SK-N-SH (cell line): ENCODE measurements at regions not wholly inside any gene's neighbourhood (a gene's known extent, or its start where the extent isn't known, plus 50 kb on each side); places are given as distances from the start of the nearest gene placed in this dataset.

Experiments
- CTCF ChIA-PET: fragments of 300-600, 350-600 bp; formaldehyde crosslinking; extraction: SDS; loops from one replicate; lab custom pipeline; 2021; lab: Yijun Ruan, JAX
- POLR2A ChIA-PET: fragments of 350-600 bp; sonication (Branson Sonifier 250); formaldehyde crosslinking; extraction: SDS; loops from one replicate; lab custom pipeline; 2020; ENCODE audit warnings: antibody characterized with exemption, inconsistent platforms; lab: Yijun Ruan, JAX
- DNase-seq: peaks from one replicate; pipeline ENCODE4 v3.0.0; 2012
- H2AFZ ChIP-seq: fragments of 200-600 bp; sonication (generic); 2 replicates; pipeline ENCODE4 v1.8.1; 2016; ENCODE audit warnings: antibody characterized with exemption, mild to moderate bottlenecking, low read depth
- H3F3A ChIP-seq: fragments of 200-600 bp; sonication (generic); replicated peaks from 2 replicates; pipeline ENCODE3; 2016; ENCODE audit warnings: antibody characterized with exemption, mild to moderate bottlenecking; ENCODE audit not compliant: insufficient read depth
- H3K27ac ChIP-seq, 2 experiments: fragments of 200-500 bp in 1 of 2; fragments of 200-600 bp in 1 of 2; sonication (Bioruptor generic) in 1 of 2; sonication (generic), shearing (Covaris generic) in 1 of 2; 2 replicates each; pipeline versions ENCODE4 v1.5.1 to v1.6.1; 2014 to 2016; ENCODE audit warnings: low read depth in 2 of 2, inconsistent platforms in 1 of 2, low read length in 1 of 2, mild to moderate bottlenecking in 1 of 2, mixed read lengths in 1 of 2
- H3K27me3 ChIP-seq: fragments of 200-600 bp; sonication (generic), shearing (Covaris generic); 2 replicates; pipeline ENCODE4 v1.6.1; 2016; ENCODE audit warnings: mixed run types; ENCODE audit not compliant: insufficient read depth
- H3K36me3 ChIP-seq, 2 experiments: fragments of 200-500 bp in 1 of 2; fragments of 200-600 bp in 1 of 2; sonication (Bioruptor generic) in 1 of 2; sonication (generic) in 1 of 2; replicated peaks in 1 of 2; 2 replicates each; pipeline versions ENCODE3 to v1.5.1; 2014 to 2016; ENCODE audit warnings: low read length in 1 of 2, mild to moderate bottlenecking in 1 of 2; ENCODE audit not compliant: insufficient read depth in 2 of 2, control insufficient read depth in 1 of 2
- H3K4me1 ChIP-seq, 2 experiments: fragments of 200-500 bp in 1 of 2; fragments of 200-600 bp in 1 of 2; sonication (Bioruptor generic) in 1 of 2; sonication (generic), shearing (Covaris generic) in 1 of 2; 2 replicates each; pipeline versions ENCODE4 v1.5.1 to v1.6.1; 2014 to 2016; ENCODE audit warnings: low read depth in 1 of 2, low read length in 1 of 2, mixed run types in 1 of 2; ENCODE audit not compliant: insufficient read depth in 2 of 2, control insufficient read depth in 1 of 2
- H3K4me2 ChIP-seq: fragments of 200-600 bp; sonication (generic), shearing (Covaris generic); 2 replicates; pipeline ENCODE4 v1.6.1; 2017; ENCODE audit warnings: mixed run types
- H3K4me3 ChIP-seq, 2 experiments: fragments of 200-500 bp in 1 of 2; fragments of 200-600 bp in 1 of 2; sonication (Bioruptor generic) in 1 of 2; sonication (generic), shearing (Covaris generic) in 1 of 2; 2 replicates each; pipeline versions ENCODE4 v1.5.1 to v1.8.1; 2014 to 2016; ENCODE audit warnings: low read depth in 2 of 2, inconsistent platforms in 1 of 2, low read length in 1 of 2, mild to moderate bottlenecking in 1 of 2, mixed read lengths in 1 of 2, moderate library complexity in 1 of 2
- H3K79me2 ChIP-seq: fragments of 200-600 bp; sonication (generic); 2 replicates; pipeline ENCODE4 v1.8.1; 2017; ENCODE audit warnings: mild to moderate bottlenecking; ENCODE audit not compliant: insufficient read depth
- H3K9ac ChIP-seq: fragments of 200-600 bp; sonication (generic); 2 replicates; pipeline ENCODE4 v1.6.1; 2017; ENCODE audit warnings: mixed run types
- H3K9me2 ChIP-seq: fragments of 200-600 bp; sonication (generic); 2 replicates; pipeline ENCODE4 v1.6.1; 2017; ENCODE audit warnings: mixed run types
- H3K9me3 ChIP-seq: fragments of 200-600 bp; sonication (generic); 2 replicates; pipeline ENCODE4 v1.6.1; 2017; ENCODE audit warnings: mixed run types, mild to moderate bottlenecking, moderate library complexity
- H4K20me1 ChIP-seq: fragments of 200-600 bp; sonication (generic); 2 replicates; pipeline ENCODE4 v1.6.1; 2017; ENCODE audit warnings: mild to moderate bottlenecking, mixed run types; ENCODE audit not compliant: insufficient read depth
- CHD2 ChIP-seq: fragments of 150-350 bp; IDR thresholded peaks from 2 replicates; pipeline ENCODE4 v1.6.1; 2018; ENCODE audit warnings: low read length; ENCODE audit not compliant: partially characterized antibody
- EP300 ChIP-seq, 2 experiments: IDR thresholded peaks; 2 replicates each; pipeline versions ENCODE4 v1.4.0 to v1.6.1; 2012; ENCODE audit warnings: borderline replicate concordance in 1 of 2, low read depth in 1 of 2, low read length in 1 of 2
- EZH2phosphoT487 ChIP-seq: fragments of 200-600 bp; sonication (generic); IDR thresholded peaks from 2 replicates; pipeline ENCODE4 v1.6.1; 2017; ENCODE audit warnings: low read depth, mixed run types, mild to moderate bottlenecking, antibody characterized with exemption, moderate library complexity, borderline replicate concordance
- FOXJ3 ChIP-seq: sonication (generic); formaldehyde crosslinking; IDR thresholded peaks from 2 replicates; pipeline ENCODE4 v1.5.1; 2020; ENCODE audit warnings: mild to moderate bottlenecking, missing genetic modification reagents
- GABPA ChIP-seq: IDR thresholded peaks from 2 replicates; pipeline ENCODE4 v1.4.0; 2012; ENCODE audit warnings: low read depth, mild to moderate bottlenecking
- IRF3 ChIP-seq: fragments of 150-350 bp; IDR thresholded peaks from 2 replicates; pipeline ENCODE4 v1.6.1; 2016; ENCODE audit warnings: mild to moderate bottlenecking, low read depth, low read length
- JUND ChIP-seq: IDR thresholded peaks from 2 replicates; pipeline ENCODE4 v1.4.0; 2012
- MXI1 ChIP-seq: IDR thresholded peaks from 2 replicates; pipeline ENCODE4 v1.6.1; 2012; ENCODE audit warnings: mild to moderate bottlenecking, low read depth, low read length, improper control_type of control experiment
- PBX3 ChIP-seq: IDR thresholded peaks from 2 replicates; pipeline ENCODE4; 2012
- POLR2AphosphoS5 ChIP-seq: IDR thresholded peaks from 2 replicates; pipeline ENCODE4 v1.6.1; 2012; ENCODE audit warnings: low read depth, low read length
- RAD21 ChIP-seq: IDR thresholded peaks from 2 replicates; pipeline ENCODE4 v1.6.1; 2012; ENCODE audit warnings: mild to moderate bottlenecking, low read length
- RXRA ChIP-seq: IDR thresholded peaks from 2 replicates; pipeline ENCODE4 v1.4.0; 2012; ENCODE audit warnings: low read depth, mild to moderate bottlenecking, borderline replicate concordance
- SIN3A ChIP-seq: IDR thresholded peaks from 2 replicates; pipeline ENCODE4 v1.6.1; 2012; ENCODE audit warnings: low read depth, mild to moderate bottlenecking, low read length, moderate library complexity, borderline replicate concordance
- SMC3 ChIP-seq: IDR thresholded peaks from 2 replicates; pipeline ENCODE4 v1.6.1; 2012; ENCODE audit warnings: low read depth, low read length, improper control_type of control experiment
- TAF1 ChIP-seq: IDR thresholded peaks from 2 replicates; pipeline ENCODE4 v1.6.1; 2012; ENCODE audit warnings: low read depth, mild to moderate bottlenecking, low read length, moderate library complexity, borderline replicate concordance
- TCF12 ChIP-seq: IDR thresholded peaks from 2 replicates; pipeline ENCODE4 v1.4.0; 2012
- TEAD4 ChIP-seq: IDR thresholded peaks from 2 replicates; pipeline ENCODE4 v1.4.0; 2012; ENCODE audit warnings: mild to moderate bottlenecking, borderline replicate concordance; ENCODE audit not compliant: insufficient read depth
- USF1 ChIP-seq: IDR thresholded peaks from 2 replicates; pipeline ENCODE4 v1.4.0; 2012; ENCODE audit warnings: low read depth, borderline replicate concordance
- YY1 ChIP-seq: IDR thresholded peaks from 2 replicates; pipeline ENCODE4 v1.4.0; 2012; ENCODE audit warnings: low read depth, mild to moderate bottlenecking
- WGBS: methylation state at CpG from one replicate; pipeline ENCODE4 v1.1.6; 2017; ENCODE audit warnings: low lambda C conversion rate; 5-methylcytosine and 5-hydroxymethylcytosine counted together
- TF ChIP-seq, protein P1 (sequence below): fragments of 200-600 bp; sonication (generic); IDR thresholded peaks from 2 replicates; pipeline ENCODE4 v1.6.1; 2017; ENCODE audit warnings: antibody characterized with exemption, mild to moderate bottlenecking, moderate library complexity

DNA sequence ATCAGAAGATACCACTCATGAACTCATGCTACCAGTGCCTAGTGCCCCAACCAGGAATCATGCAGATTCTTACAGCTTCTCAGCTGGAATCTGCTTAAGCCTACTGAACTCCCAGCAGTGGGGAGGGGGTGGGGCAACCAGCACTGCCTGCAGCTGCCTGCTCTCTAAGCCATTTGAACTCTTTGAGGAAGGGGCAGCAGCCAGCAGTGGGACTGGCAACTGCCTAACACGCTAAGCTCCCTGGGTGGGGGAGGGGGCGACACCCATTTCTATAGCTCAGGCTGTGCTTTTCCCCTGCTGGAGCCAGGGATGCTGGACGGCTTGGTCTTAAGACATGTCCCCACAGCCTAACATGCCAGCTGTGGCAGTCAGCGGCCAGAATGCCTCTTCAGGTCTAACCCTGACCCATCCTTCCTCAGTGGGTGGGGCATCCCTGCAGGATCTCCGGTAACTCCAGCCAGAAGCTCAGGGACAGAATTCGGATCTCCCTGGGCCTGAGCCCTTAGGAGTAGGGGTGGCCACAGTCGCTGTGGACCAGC is 889.7 kb downstream of the CDH9 start:
- CTCF ChIA-PET, result no interaction called here
- no peak overlapping the region for H3K9ac ChIP-seq
- 0% methylated on average over 7 of the region's 7 CpGs for WGBS

GRCh38 chr5:26143259-26143658 is 895.1 kb downstream of the CDH9 start:
- no peak for DNase-seq
- Histone ChIP-seq H3K27ac (no peak overlapping the region), H3K79me2 (no peaks in the 10 kb centered on the region), H3K36me3 (no peaks in the 10 kb centered on the region), H3F3A (no peaks in the 10 kb centered on the region), H3K9me3 (no peaks in the 10 kb centered on the region), H3K4me1 (no peaks in the 10 kb centered on the region), H3K9ac (no peak overlapping the region), H3K9me2 (no peaks in the 10 kb centered on the region), H4K20me1 (no peaks in the 10 kb centered on the region), H3K27me3 (no peaks in the 10 kb centered on the region), H2AFZ (no peak overlapping the region), H3K4me3 (no peak overlapping the region), H3K4me2 (no peak overlapping the region)
- POLR2A ChIA-PET, result no interaction called here
- CTCF ChIA-PET, result no interaction called here
- 4% methylated on average over 2 of the region's 2 CpGs for WGBS
- TF ChIP-seq USF1, result no peak
- no peak for TF ChIP-seq EP300 (IDR thresholded peaks at IDR 0.05; ENCODE audit: borderline replicate concordance in 1 of 2, low read depth in 1 of 2, low read length in 1 of 2)
- TF ChIP-seq, protein P1, sequence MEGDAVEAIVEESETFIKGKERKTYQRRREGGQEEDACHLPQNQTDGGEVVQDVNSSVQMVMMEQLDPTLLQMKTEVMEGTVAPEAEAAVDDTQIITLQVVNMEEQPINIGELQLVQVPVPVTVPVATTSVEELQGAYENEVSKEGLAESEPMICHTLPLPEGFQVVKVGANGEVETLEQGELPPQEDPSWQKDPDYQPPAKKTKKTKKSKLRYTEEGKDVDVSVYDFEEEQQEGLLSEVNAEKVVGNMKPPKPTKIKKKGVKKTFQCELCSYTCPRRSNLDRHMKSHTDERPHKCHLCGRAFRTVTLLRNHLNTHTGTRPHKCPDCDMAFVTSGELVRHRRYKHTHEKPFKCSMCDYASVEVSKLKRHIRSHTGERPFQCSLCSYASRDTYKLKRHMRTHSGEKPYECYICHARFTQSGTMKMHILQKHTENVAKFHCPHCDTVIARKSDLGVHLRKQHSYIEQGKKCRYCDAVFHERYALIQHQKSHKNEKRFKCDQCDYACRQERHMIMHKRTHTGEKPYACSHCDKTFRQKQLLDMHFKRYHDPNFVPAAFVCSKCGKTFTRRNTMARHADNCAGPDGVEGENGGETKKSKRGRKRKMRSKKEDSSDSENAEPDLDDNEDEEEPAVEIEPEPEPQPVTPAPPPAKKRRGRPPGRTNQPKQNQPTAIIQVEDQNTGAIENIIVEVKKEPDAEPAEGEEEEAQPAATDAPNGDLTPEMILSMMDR, result no peak
- no peak for TF ChIP-seq FOXJ3 (CRISPR knock-in tag)
- no peak for TF ChIP-seq MXI1
- no peak for TF ChIP-seq TEAD4
- no peak for TF ChIP-seq IRF3
- no peak for TF ChIP-seq POLR2AphosphoS5

More for the DNA sequence above, 889.7 kb downstream of the CDH9 start:
- Histone ChIP-seq H3K4me1 (no peaks in the 10 kb centered on the region), H3K79me2 (no peaks in the 10 kb centered on the region), H3K4me3 (no peak overlapping the region), H2AFZ (no peak overlapping the region), H3K4me2 (no peak overlapping the region), H3K27ac (no peak overlapping the region), H3K9me2 (no peaks in the 10 kb centered on the region), H3K9me3 (no peaks in the 10 kb centered on the region), H3K36me3 (no peaks in the 10 kb centered on the region), H3F3A (no peaks in the 10 kb centered on the region), H3K27me3 (no peaks in the 10 kb centered on the region), H4K20me1 (no peaks in the 10 kb centered on the region)
- POLR2A ChIA-PET, result no interaction called here
- TF ChIP-seq TCF12, result no peak
- TF ChIP-seq TAF1, result no peak
- TF ChIP-seq SMC3, result no peak
- no peak for TF ChIP-seq RXRA
- TF ChIP-seq MXI1, result no peak
- no peak for TF ChIP-seq RAD21
- no peak for TF ChIP-seq JUND
- no peak for TF ChIP-seq FOXJ3 (CRISPR knock-in tag)
- TF ChIP-seq GABPA, result no peak
- no peak for TF ChIP-seq YY1
- no peak for TF ChIP-seq PBX3
- TF ChIP-seq POLR2AphosphoS5, result no peak
- no peak for TF ChIP-seq SIN3A
- no peak for TF ChIP-seq IRF3
- TF ChIP-seq EZH2phosphoT487, result no peak
- no peak for TF ChIP-seq USF1
- TF ChIP-seq EP300 (IDR thresholded peaks at IDR 0.05; ENCODE audit: borderline replicate concordance in 1 of 2, low read depth in 1 of 2, low read length in 1 of 2), result no peak
- TF ChIP-seq CHD2, result no peak
- no peak for DNase-seq
